SK-N-SH (cell line): ENCODE measurements at regions not wholly inside any gene's neighbourhood (a gene's known extent, or its start where the extent isn't known, plus 50 kb on each side); places are given as distances from the start of the nearest gene placed in this dataset.

Source experiments
- CTCF ChIA-PET: fragments of 300-600, 350-600 bp; formaldehyde crosslinking; extraction: SDS; loops from one replicate; lab custom pipeline; 2021; lab: Yijun Ruan, JAX
- POLR2A ChIA-PET: fragments of 350-600 bp; sonication (Branson Sonifier 250); formaldehyde crosslinking; extraction: SDS; loops from one replicate; lab custom pipeline; 2020; ENCODE audit warnings: antibody characterized with exemption, inconsistent platforms; lab: Yijun Ruan, JAX
- DNase-seq: peaks from one replicate; pipeline ENCODE4 v3.0.0; 2012
- H2AFZ ChIP-seq: fragments of 200-600 bp; sonication (generic); 2 replicates; pipeline ENCODE4 v1.8.1; 2016; ENCODE audit warnings: antibody characterized with exemption, mild to moderate bottlenecking, low read depth
- H3F3A ChIP-seq: fragments of 200-600 bp; sonication (generic); replicated peaks from 2 replicates; pipeline ENCODE3; 2016; ENCODE audit warnings: antibody characterized with exemption, mild to moderate bottlenecking; ENCODE audit not compliant: insufficient read depth
- H3K27ac ChIP-seq, 2 experiments: fragments of 200-500 bp in 1 of 2; fragments of 200-600 bp in 1 of 2; sonication (Bioruptor generic) in 1 of 2; sonication (generic), shearing (Covaris generic) in 1 of 2; 2 replicates each; pipeline versions ENCODE4 v1.5.1 to v1.6.1; 2014 to 2016; ENCODE audit warnings: low read depth in 2 of 2, inconsistent platforms in 1 of 2, low read length in 1 of 2, mild to moderate bottlenecking in 1 of 2, mixed read lengths in 1 of 2
- H3K27me3 ChIP-seq: fragments of 200-600 bp; sonication (generic), shearing (Covaris generic); 2 replicates; pipeline ENCODE4 v1.6.1; 2016; ENCODE audit warnings: mixed run types; ENCODE audit not compliant: insufficient read depth
- H3K36me3 ChIP-seq, 2 experiments: fragments of 200-500 bp in 1 of 2; fragments of 200-600 bp in 1 of 2; sonication (Bioruptor generic) in 1 of 2; sonication (generic) in 1 of 2; replicated peaks in 1 of 2; 2 replicates each; pipeline versions ENCODE3 to v1.5.1; 2014 to 2016; ENCODE audit warnings: low read length in 1 of 2, mild to moderate bottlenecking in 1 of 2; ENCODE audit not compliant: insufficient read depth in 2 of 2, control insufficient read depth in 1 of 2
- H3K4me1 ChIP-seq, 2 experiments: fragments of 200-500 bp in 1 of 2; fragments of 200-600 bp in 1 of 2; sonication (Bioruptor generic) in 1 of 2; sonication (generic), shearing (Covaris generic) in 1 of 2; 2 replicates each; pipeline versions ENCODE4 v1.5.1 to v1.6.1; 2014 to 2016; ENCODE audit warnings: low read depth in 1 of 2, low read length in 1 of 2, mixed run types in 1 of 2; ENCODE audit not compliant: insufficient read depth in 2 of 2, control insufficient read depth in 1 of 2
- H3K4me2 ChIP-seq: fragments of 200-600 bp; sonication (generic), shearing (Covaris generic); 2 replicates; pipeline ENCODE4 v1.6.1; 2017; ENCODE audit warnings: mixed run types
- H3K4me3 ChIP-seq, 2 experiments: fragments of 200-500 bp in 1 of 2; fragments of 200-600 bp in 1 of 2; sonication (Bioruptor generic) in 1 of 2; sonication (generic), shearing (Covaris generic) in 1 of 2; 2 replicates each; pipeline versions ENCODE4 v1.5.1 to v1.8.1; 2014 to 2016; ENCODE audit warnings: low read depth in 2 of 2, inconsistent platforms in 1 of 2, low read length in 1 of 2, mild to moderate bottlenecking in 1 of 2, mixed read lengths in 1 of 2, moderate library complexity in 1 of 2
- H3K79me2 ChIP-seq: fragments of 200-600 bp; sonication (generic); 2 replicates; pipeline ENCODE4 v1.8.1; 2017; ENCODE audit warnings: mild to moderate bottlenecking; ENCODE audit not compliant: insufficient read depth
- H3K9ac ChIP-seq: fragments of 200-600 bp; sonication (generic); 2 replicates; pipeline ENCODE4 v1.6.1; 2017; ENCODE audit warnings: mixed run types
- H3K9me2 ChIP-seq: fragments of 200-600 bp; sonication (generic); 2 replicates; pipeline ENCODE4 v1.6.1; 2017; ENCODE audit warnings: mixed run types
- H3K9me3 ChIP-seq: fragments of 200-600 bp; sonication (generic); 2 replicates; pipeline ENCODE4 v1.6.1; 2017; ENCODE audit warnings: mixed run types, mild to moderate bottlenecking, moderate library complexity
- H4K20me1 ChIP-seq: fragments of 200-600 bp; sonication (generic); 2 replicates; pipeline ENCODE4 v1.6.1; 2017; ENCODE audit warnings: mild to moderate bottlenecking, mixed run types; ENCODE audit not compliant: insufficient read depth
- CHD2 ChIP-seq: fragments of 150-350 bp; IDR thresholded peaks from 2 replicates; pipeline ENCODE4 v1.6.1; 2018; ENCODE audit warnings: low read length; ENCODE audit not compliant: partially characterized antibody
- ELF1 ChIP-seq: IDR thresholded peaks from 2 replicates; pipeline ENCODE4 v1.4.0; 2012
- EP300 ChIP-seq, 2 experiments: IDR thresholded peaks; 2 replicates each; pipeline versions ENCODE4 v1.4.0 to v1.6.1; 2012; ENCODE audit warnings: borderline replicate concordance in 1 of 2, low read depth in 1 of 2, low read length in 1 of 2
- EZH2phosphoT487 ChIP-seq: fragments of 200-600 bp; sonication (generic); IDR thresholded peaks from 2 replicates; pipeline ENCODE4 v1.6.1; 2017; ENCODE audit warnings: low read depth, mixed run types, mild to moderate bottlenecking, antibody characterized with exemption, moderate library complexity, borderline replicate concordance
- FOSL2 ChIP-seq: IDR thresholded peaks from 2 replicates; pipeline ENCODE4 v1.4.0; 2012; ENCODE audit warnings: low read depth, mild to moderate bottlenecking, moderate library complexity, borderline replicate concordance
- FOXJ3 ChIP-seq: sonication (generic); formaldehyde crosslinking; IDR thresholded peaks from 2 replicates; pipeline ENCODE4 v1.5.1; 2020; ENCODE audit warnings: mild to moderate bottlenecking, missing genetic modification reagents
- MAX ChIP-seq: IDR thresholded peaks from 2 replicates; pipeline ENCODE4 v1.4.0; 2012; ENCODE audit warnings: low read depth
- MEF2A ChIP-seq: IDR thresholded peaks from 2 replicates; pipeline ENCODE4 v1.4.0; 2012; ENCODE audit warnings: low read depth, borderline replicate concordance
- MXI1 ChIP-seq: IDR thresholded peaks from 2 replicates; pipeline ENCODE4 v1.6.1; 2012; ENCODE audit warnings: mild to moderate bottlenecking, low read depth, low read length, improper control_type of control experiment
- NRF1 ChIP-seq: IDR thresholded peaks from 2 replicates; pipeline ENCODE4 v1.6.1; 2012; ENCODE audit warnings: low read depth, mild to moderate bottlenecking, low read length
- RCOR1 ChIP-seq: fragments of 150-350 bp; IDR thresholded peaks from 2 replicates; pipeline ENCODE4 v1.6.1; 2017; ENCODE audit warnings: antibody characterized with exemption, low read length
- SIN3A ChIP-seq: IDR thresholded peaks from 2 replicates; pipeline ENCODE4 v1.6.1; 2012; ENCODE audit warnings: low read depth, mild to moderate bottlenecking, low read length, moderate library complexity, borderline replicate concordance
- SMC3 ChIP-seq: IDR thresholded peaks from 2 replicates; pipeline ENCODE4 v1.6.1; 2012; ENCODE audit warnings: low read depth, low read length, improper control_type of control experiment
- TAF1 ChIP-seq: IDR thresholded peaks from 2 replicates; pipeline ENCODE4 v1.6.1; 2012; ENCODE audit warnings: low read depth, mild to moderate bottlenecking, low read length, moderate library complexity, borderline replicate concordance
- TEAD4 ChIP-seq: IDR thresholded peaks from 2 replicates; pipeline ENCODE4 v1.4.0; 2012; ENCODE audit warnings: mild to moderate bottlenecking, borderline replicate concordance; ENCODE audit not compliant: insufficient read depth
- USF2 ChIP-seq: fragments of 150-350 bp; IDR thresholded peaks from 2 replicates; pipeline ENCODE4 v1.6.1; 2017; ENCODE audit warnings: antibody characterized with exemption, low read length, low read depth, borderline replicate concordance
- WGBS: methylation state at CpG from one replicate; pipeline ENCODE4 v1.1.6; 2017; ENCODE audit warnings: low lambda C conversion rate; 5-methylcytosine and 5-hydroxymethylcytosine counted together
- TF ChIP-seq, protein P1 (sequence below): fragments of 200-600 bp; sonication (generic); IDR thresholded peaks from 2 replicates; pipeline ENCODE4 v1.6.1; 2017; ENCODE audit warnings: antibody characterized with exemption, mild to moderate bottlenecking, moderate library complexity
- TF ChIP-seq, protein P2 (sequence below): IDR thresholded peaks from 2 replicates; pipeline ENCODE4 v1.6.1; 2012; ENCODE audit warnings: mild to moderate bottlenecking, low read depth, low read length, moderate library complexity

- Histone ChIP-seq H3K9me2 (no peaks in the 10 kb centered on the region), H3K79me2 (no peaks in the 10 kb centered on the region), H3K9me3 (no peaks in the 10 kb centered on the region), H4K20me1 (no peaks in the 10 kb centered on the region), H3K36me3 (no peaks in the 10 kb centered on the region), H3K27me3 (no peaks in the 10 kb centered on the region), H3K4me2 (no peak overlapping the region), H3K27ac (no peak overlapping the region), H3K9ac (no peak overlapping the region), H3K4me3 (no peak overlapping the region), H3F3A (no peaks in the 10 kb centered on the region), H3K4me1 (no peaks in the 10 kb centered on the region), H2AFZ (no peak overlapping the region)
- POLR2A ChIA-PET = no interaction called here
- DNase-seq = no peak
- CTCF ChIA-PET = no interaction called here
- TF ChIP-seq RCOR1 (no peak), TEAD4 (no peak), FOSL2 (no peak), MEF2A (no peak), EZH2phosphoT487 (no peak), NRF1 (no peak), MXI1 (no peak), EP300 (IDR thresholded peaks at IDR 0.05; ENCODE audit: borderline replicate concordance in 1 of 2, low read depth in 1 of 2, low read length in 1 of 2) (no peak), SIN3A (no peak), SMC3 (no peak), TAF1 (no peak), CHD2 (no peak), FOXJ3 (CRISPR knock-in tag) (no peak), MAX (no peak)
- TF ChIP-seq, protein P1, sequence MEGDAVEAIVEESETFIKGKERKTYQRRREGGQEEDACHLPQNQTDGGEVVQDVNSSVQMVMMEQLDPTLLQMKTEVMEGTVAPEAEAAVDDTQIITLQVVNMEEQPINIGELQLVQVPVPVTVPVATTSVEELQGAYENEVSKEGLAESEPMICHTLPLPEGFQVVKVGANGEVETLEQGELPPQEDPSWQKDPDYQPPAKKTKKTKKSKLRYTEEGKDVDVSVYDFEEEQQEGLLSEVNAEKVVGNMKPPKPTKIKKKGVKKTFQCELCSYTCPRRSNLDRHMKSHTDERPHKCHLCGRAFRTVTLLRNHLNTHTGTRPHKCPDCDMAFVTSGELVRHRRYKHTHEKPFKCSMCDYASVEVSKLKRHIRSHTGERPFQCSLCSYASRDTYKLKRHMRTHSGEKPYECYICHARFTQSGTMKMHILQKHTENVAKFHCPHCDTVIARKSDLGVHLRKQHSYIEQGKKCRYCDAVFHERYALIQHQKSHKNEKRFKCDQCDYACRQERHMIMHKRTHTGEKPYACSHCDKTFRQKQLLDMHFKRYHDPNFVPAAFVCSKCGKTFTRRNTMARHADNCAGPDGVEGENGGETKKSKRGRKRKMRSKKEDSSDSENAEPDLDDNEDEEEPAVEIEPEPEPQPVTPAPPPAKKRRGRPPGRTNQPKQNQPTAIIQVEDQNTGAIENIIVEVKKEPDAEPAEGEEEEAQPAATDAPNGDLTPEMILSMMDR = no peak
These were observed 311.7 kb downstream of the YTHDC2 start for GRCh38 chr5:113825176-113825575.

GRCh38 chr5:113846941-113847340 lies 333.4 kb downstream of the YTHDC2 start:
- no peak overlapping the region for H2AFZ ChIP-seq
- no peak overlapping the region for H3K9ac ChIP-seq
- no peaks in the 10 kb centered on the region for H3F3A ChIP-seq
- H3K79me2 ChIP-seq = no peaks in the 10 kb centered on the region
- no peaks in the 10 kb centered on the region for H3K9me2 ChIP-seq
- no peak overlapping the region for H3K4me2 ChIP-seq
- H3K27ac ChIP-seq = no peak overlapping the region
- no peak for DNase-seq
- no peaks in the 10 kb centered on the region for H3K27me3 ChIP-seq
- H3K4me3 ChIP-seq = no peak overlapping the region
- ChIA-PET CTCF (no interaction called here), POLR2A (no interaction called here)
- no peaks in the 10 kb centered on the region for H3K36me3 ChIP-seq
- H4K20me1 ChIP-seq = no peaks in the 10 kb centered on the region
- no peaks in the 10 kb centered on the region for H3K9me3 ChIP-seq
- 8% methylated on average over 5 of the region's 5 CpGs for WGBS
- H3K4me1 ChIP-seq = no peaks in the 10 kb centered on the region
- TF ChIP-seq, protein P2, sequence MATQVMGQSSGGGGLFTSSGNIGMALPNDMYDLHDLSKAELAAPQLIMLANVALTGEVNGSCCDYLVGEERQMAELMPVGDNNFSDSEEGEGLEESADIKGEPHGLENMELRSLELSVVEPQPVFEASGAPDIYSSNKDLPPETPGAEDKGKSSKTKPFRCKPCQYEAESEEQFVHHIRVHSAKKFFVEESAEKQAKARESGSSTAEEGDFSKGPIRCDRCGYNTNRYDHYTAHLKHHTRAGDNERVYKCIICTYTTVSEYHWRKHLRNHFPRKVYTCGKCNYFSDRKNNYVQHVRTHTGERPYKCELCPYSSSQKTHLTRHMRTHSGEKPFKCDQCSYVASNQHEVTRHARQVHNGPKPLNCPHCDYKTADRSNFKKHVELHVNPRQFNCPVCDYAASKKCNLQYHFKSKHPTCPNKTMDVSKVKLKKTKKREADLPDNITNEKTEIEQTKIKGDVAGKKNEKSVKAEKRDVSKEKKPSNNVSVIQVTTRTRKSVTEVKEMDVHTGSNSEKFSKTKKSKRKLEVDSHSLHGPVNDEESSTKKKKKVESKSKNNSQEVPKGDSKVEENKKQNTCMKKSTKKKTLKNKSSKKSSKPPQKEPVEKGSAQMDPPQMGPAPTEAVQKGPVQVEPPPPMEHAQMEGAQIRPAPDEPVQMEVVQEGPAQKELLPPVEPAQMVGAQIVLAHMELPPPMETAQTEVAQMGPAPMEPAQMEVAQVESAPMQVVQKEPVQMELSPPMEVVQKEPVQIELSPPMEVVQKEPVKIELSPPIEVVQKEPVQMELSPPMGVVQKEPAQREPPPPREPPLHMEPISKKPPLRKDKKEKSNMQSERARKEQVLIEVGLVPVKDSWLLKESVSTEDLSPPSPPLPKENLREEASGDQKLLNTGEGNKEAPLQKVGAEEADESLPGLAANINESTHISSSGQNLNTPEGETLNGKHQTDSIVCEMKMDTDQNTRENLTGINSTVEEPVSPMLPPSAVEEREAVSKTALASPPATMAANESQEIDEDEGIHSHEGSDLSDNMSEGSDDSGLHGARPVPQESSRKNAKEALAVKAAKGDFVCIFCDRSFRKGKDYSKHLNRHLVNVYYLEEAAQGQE = no peak
- no peak for TF ChIP-seq USF2
- TF ChIP-seq, protein P1 = no peak
- no peak for TF ChIP-seq ELF1
- no peak for TF ChIP-seq RCOR1
- no peak for TF ChIP-seq SMC3
- no peak for TF ChIP-seq EZH2phosphoT487
